HepG2 (cell line): ENCODE measurements at regions not wholly inside any gene's neighbourhood (a gene's known extent, or its start where the extent isn't known, plus 50 kb on each side); places are given as distances from the start of the nearest gene placed in this dataset.

Experiments used
- ATAC-seq: fragments of 200-7000 bp; cut with Tn5 transposase; 3 replicates; pipeline ENCODE4 v1.9.1; 2020; ENCODE audit warnings: mild to moderate bottlenecking, moderate library complexity
- BruUV-seq: library from RNA; stranded (reverse); fragments of 400-500 nt; replicated peaks from 2 replicates; lab custom pipeline; 2021; lab: Mats Ljungman, UMichigan
- CTCF ChIA-PET: fragments of 300-600 bp; formaldehyde crosslinking; extraction: SDS; loops from one replicate; lab custom pipeline; 2021; ENCODE audit warnings: low total read pairs, inconsistent platforms, low intra/inter-chr PET ratio; lab: Yijun Ruan, JAX
- POLR2A ChIA-PET: fragments of 350-600 bp; sonication (Branson Sonifier 250); formaldehyde crosslinking; loops from one replicate; lab custom pipeline; 2020; ENCODE audit warnings: antibody characterized with exemption, inconsistent platforms; lab: Yijun Ruan, JAX
- DNase-seq: peaks from one replicate; pipeline ENCODE4 v3.0.0-alpha.2; 2015; ENCODE audit warnings: low spot score
- FAIRE-seq: peaks from 3 replicates; lab custom pipeline; 2011; peaks lifted over from hg19 to GRCh38; lab: Jason Lieb, UNC
- H2AFZ ChIP-seq: one replicate; pipeline ENCODE4 v1.6.1; 2011; ENCODE audit warnings: low read length, inconsistent platforms
- H3K27ac ChIP-seq: fragments of 300-600 bp; 3 replicates; pipeline ENCODE4 v1.8.0; 2011; ENCODE audit warnings: mixed run types, mild to moderate bottlenecking, mixed read lengths, low read length, inconsistent platforms; ENCODE audit not compliant: insufficient read depth; ENCODE audit errors: extremely low read length
- H3K27me3 ChIP-seq, 2 experiments: fragments of 200-600 bp in 1 of 2; 2 replicates in 1 of 2; 3 replicates in 1 of 2; pipeline versions ENCODE4 v1.6.0 to v1.8.0; 2011; ENCODE audit warnings: low read length in 2 of 2, mild to moderate bottlenecking in 2 of 2, moderate library complexity in 2 of 2, inconsistent platforms in 1 of 2; ENCODE audit not compliant: insufficient read depth in 2 of 2, control insufficient read depth in 1 of 2
- H3K36me3 ChIP-seq, 2 experiments: fragments of 200-600 bp in 1 of 2; replicated peaks in 1 of 2; 2 replicates in 1 of 2; 3 replicates in 1 of 2; pipeline versions ENCODE4 v1.5.1 to v1.8.0; 2011; ENCODE audit warnings: low read length in 2 of 2, inconsistent platforms in 1 of 2; ENCODE audit not compliant: insufficient read depth in 2 of 2, control insufficient read depth in 1 of 2
- H3K4me1 ChIP-seq: 2 replicates; pipeline ENCODE4 v1.5.1; 2012; ENCODE audit warnings: low read length, inconsistent platforms; ENCODE audit not compliant: insufficient read depth
- H3K4me2 ChIP-seq: 2 replicates; pipeline ENCODE4 v1.6.0; 2011; ENCODE audit warnings: low read depth, low read length, inconsistent platforms
- H3K4me3 ChIP-seq, 3 experiments: fragments of 200-600 bp in 1 of 3; sonication (generic), shearing (Covaris generic) in 1 of 3; replicated peaks in 1 of 3; 2 replicates each; pipeline ENCODE4 v1.5.1; 2011 to 2016; ENCODE audit warnings: low read length in 3 of 3, inconsistent platforms in 2 of 3, low read depth in 2 of 3, mild to moderate bottlenecking in 2 of 3, control low read depth in 1 of 3, mixed read lengths in 1 of 3; ENCODE audit not compliant: insufficient read depth in 1 of 3
- H3K79me2 ChIP-seq: one replicate; pipeline ENCODE4 v1.6.1; 2011; ENCODE audit warnings: low read length, inconsistent platforms; ENCODE audit not compliant: insufficient read depth
- H3K9ac ChIP-seq: 2 replicates; pipeline ENCODE4 v1.6.0; 2011; ENCODE audit warnings: mild to moderate bottlenecking, low read depth, low read length, inconsistent platforms; ENCODE audit not compliant: insufficient read depth
- H3K9me3 ChIP-seq: 2 replicates; pipeline ENCODE4 v1.5.1; 2012; ENCODE audit warnings: mild to moderate bottlenecking, low read length
- H4K20me1 ChIP-seq: 2 replicates; pipeline ENCODE4 v1.6.0; 2011; ENCODE audit warnings: inconsistent platforms, mild to moderate bottlenecking, low read length, moderate library complexity; ENCODE audit not compliant: insufficient read depth
- AKNA ChIP-seq: sonication (generic); formaldehyde crosslinking; IDR thresholded peaks from 2 replicates; pipeline ENCODE4 v1.4.0; 2020; ENCODE audit warnings: missing genetic modification reagents, borderline replicate concordance
- ATF7-NPFF ChIP-seq: sonication (generic); formaldehyde crosslinking; IDR thresholded peaks from 2 replicates; pipeline ENCODE4 v1.8.1; 2023; ENCODE audit warnings: mild to moderate bottlenecking, low read depth, missing genetic modification reagents, moderate library complexity
- IRX3 ChIP-seq: sonication (generic); formaldehyde crosslinking; IDR thresholded peaks from 2 replicates; pipeline ENCODE4 v1.8.1; 2023; ENCODE audit warnings: mild to moderate bottlenecking, low read depth, missing genetic modification reagents, borderline replicate concordance
- PRDM15 ChIP-seq: sonication (generic); formaldehyde crosslinking; IDR thresholded peaks from 2 replicates; pipeline ENCODE4 v1.4.0; 2020; ENCODE audit warnings: missing genetic modification reagents
- SIN3A ChIP-seq: IDR thresholded peaks from 2 replicates; pipeline ENCODE4 v1.6.1; 2011; ENCODE audit warnings: low read depth, mild to moderate bottlenecking, control low read depth, low read length, borderline replicate concordance
- TAF1 ChIP-seq: sonication (generic); formaldehyde crosslinking; IDR thresholded peaks from 2 replicates; pipeline ENCODE4 v1.4.0; 2020; ENCODE audit warnings: missing genetic modification reagents
- THAP7 ChIP-seq: sonication (generic); formaldehyde crosslinking; IDR thresholded peaks from 2 replicates; pipeline ENCODE4 v1.8.1; 2023; ENCODE audit warnings: mild to moderate bottlenecking, missing genetic modification reagents
- U2AF1 ChIP-seq: fragments of 200-400 bp; formaldehyde crosslinking; optimal IDR thresholded peaks from 2 replicates; pipeline ENCODE3; 2017; ENCODE audit warnings: mild to moderate bottlenecking, low read depth, low read length
- ZFP1 ChIP-seq: IDR thresholded peaks from 2 replicates; pipeline ENCODE4 v1.6.1; 2016
- ZNF33B ChIP-seq: sonication (generic); formaldehyde crosslinking; IDR thresholded peaks from 2 replicates; pipeline ENCODE4 v1.5.1; 2020; ENCODE audit warnings: mild to moderate bottlenecking, missing genetic modification reagents
- ZNF7 ChIP-seq: IDR thresholded peaks from 2 replicates; pipeline ENCODE4 v1.6.1; 2016; ENCODE audit warnings: missing biosample characterization, missing genetic modification reagents
- WGBS: methylation state at CpG from one replicate; pipeline ENCODE4 v1.1.6; 2017; ENCODE audit warnings: low lambda C conversion rate; 5-methylcytosine and 5-hydroxymethylcytosine counted together
- in situ Hi-C: cut with HindIII; loops from 2 replicates; pipeline ENCODE4 v1.10.0; 2017; ENCODE audit warnings: low pct_unique_long_range_greater_than_20kb; ENCODE audit not compliant: extremely low pct_ligation_motif_present
- intact Hi-C: fragments of 100-400 bp; cut with micrococcal nuclease; formaldehyde crosslinking; loops from one replicate; pipeline ENCODE4 v1.10.0; 2022; ENCODE audit not compliant: unreplicated experiment

- WGBS = 43% methylated on average over 1 of the region's 1 CpG
- ChIA-PET POLR2A (no interaction called here), CTCF (no interaction called here)
- DNase-seq = no peak
- Histone ChIP-seq H3K27ac (no peak overlapping the region), H4K20me1 (no peaks in the 10 kb centered on the region), H3K4me3 (no peak overlapping the region), H2AFZ (no peak overlapping the region), H3K27me3 (no peaks in the 10 kb centered on the region), H3K9me3 (no peaks in the 10 kb centered on the region), H3K4me1 (no peaks in the 10 kb centered on the region), H3K9ac (no peak overlapping the region), H3K4me2 (no peak overlapping the region), H3K36me3 (no peaks in the 10 kb centered on the region), H3K79me2 (no peaks in the 10 kb centered on the region)
- no peak for ATAC-seq
- TF ChIP-seq ATF7-NPFF (CRISPR knock-in tag) (no peak), ZFP1 (no peak), THAP7 (CRISPR knock-in tag) (no peak), ZNF7 (CRISPR knock-in tag) (peak; percentile 98), SIN3A (no peak)
- no TSS peak for BruUV-seq
- in situ Hi-C loops = no loop called here
- FAIRE-seq = no peak
- intact Hi-C loops = no loop called here
Measured at GRCh38 chr3:82347585-82347984, 586.1 kb upstream of the GBE1 start.

DNA sequence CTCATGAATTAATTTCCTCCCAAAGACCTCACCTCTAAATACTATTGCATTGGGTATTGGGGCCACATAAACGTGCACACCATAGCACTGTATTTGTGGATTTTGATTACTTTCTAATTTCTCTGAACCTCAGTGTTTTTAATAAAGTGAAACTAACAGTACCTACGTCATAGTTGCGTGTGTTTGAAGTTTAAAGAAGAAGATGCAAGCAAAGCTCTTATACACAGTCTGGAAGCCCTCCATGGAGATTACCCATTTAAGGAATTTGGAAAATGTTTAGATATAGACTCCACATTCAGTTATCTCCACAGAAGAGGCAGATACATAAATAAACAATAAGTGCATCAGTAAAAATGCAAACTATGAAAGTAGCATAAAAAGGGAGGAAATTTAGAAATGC, 581.1 kb upstream of the GBE1 start:
- BruUV-seq = no TSS peak
- ATAC-seq = no peak
- TF ChIP-seq AKNA (CRISPR knock-in tag) (no peak), ZNF33B (CRISPR knock-in tag) (no peak), TAF1 (CRISPR knock-in tag) (no peak), PRDM15 (CRISPR knock-in tag) (no peak), U2AF1 (no peak), IRX3 (CRISPR knock-in tag) (no peak)

More for the DNA sequence above, 581.1 kb upstream of the GBE1 start:
- H3K36me3 ChIP-seq = no peaks in the 10 kb centered on the region
- H2AFZ ChIP-seq = no peak overlapping the region
- H3K27ac ChIP-seq = no peak overlapping the region
- no peak overlapping the region for H3K4me2 ChIP-seq
- CTCF ChIA-PET = no interaction called here
- intact Hi-C loops (no loop called here), in situ Hi-C loops (no loop called here)
- H3K4me1 ChIP-seq = no peaks in the 10 kb centered on the region
- no peaks in the 10 kb centered on the region for H3K79me2 ChIP-seq
- H3K9ac ChIP-seq = no peak overlapping the region
- no peak overlapping the region for H3K4me3 ChIP-seq
- no peaks in the 10 kb centered on the region for H3K27me3 ChIP-seq
- 69% methylated on average over 3 of the region's 3 CpGs for WGBS
- POLR2A ChIA-PET = no interaction called here
- no peaks in the 10 kb centered on the region for H3K9me3 ChIP-seq
- DNase-seq (no peak), FAIRE-seq (no peak)
- no peaks in the 10 kb centered on the region for H4K20me1 ChIP-seq
